EL (cell line): ENCODE measurements at regions not wholly inside any gene's neighbourhood (a gene's known extent, or its start where the extent isn't known, plus 50 kb on each side); places are given as distances from the start of the nearest gene placed in this dataset.

Experiments used
- DNase-seq: peaks from one replicate; pipeline ENCODE4 v3.0.0-alpha.2; 2016

GRCh38 chr7:20267482-20267881 lies 50.3 kb upstream of the MACC1 start:
- DNase-seq, result no peak

- DNase-seq, result peak; percentile 5
Observed at GRCh38 chr7:20268824-20269223, 51.6 kb upstream of the MACC1 start.

- DNase-seq, result peak; percentile 33
Observed at GRCh38 chr7:20269726-20270125, 52.5 kb upstream of the MACC1 start.

GRCh38 chr7:20270371-20270770 lies 53.2 kb upstream of the MACC1 start:
- DNase-seq, result no peak

- DNase-seq, result no peak
Observed at GRCh38 chr7:20270867-20271266, 53.7 kb upstream of the MACC1 start.

GRCh38 chr7:20275637-20276036 lies 55.1 kb upstream of the ITGB8 start:
- peak; percentile 45 for DNase-seq

GRCh38 chr7:20276705-20277472 lies 53.8 kb upstream of the ITGB8 start:
- DNase-seq, result no peak

- no peak for DNase-seq
Observed at GRCh38 chr7:20279979-20280378, 50.7 kb upstream of the ITGB8 start.

- peak; percentile 67 for DNase-seq
Observed at GRCh38 chr7:20280475-20281351, 50.0 kb upstream of the ITGB8 start.
